ENCODE measurements at regions not wholly inside any gene's neighbourhood (a gene's known extent, or its start where the extent isn't known, plus 50 kb on each side); places are given as distances from the start of the nearest gene placed in this dataset.
"Not testable (repeated sequence)": the region's sequence is repeated elsewhere in the genome, so short reads cannot be mapped to it uniquely, and the experiment has no call there.

- DNase-seq (ENCODE audit: low read depth in 2 of 3, low spot score in 2 of 3) = no peak
Measured at GRCh38 chr12:30578426-30578825, 117.2 kb downstream of the IPO8 start.

GRCh38 chr12:30573145-30573544 lies 122.5 kb downstream of the IPO8 start:
- DNase-seq (ENCODE audit: low read depth in 2 of 3, low spot score in 2 of 3) = no peak

DNA sequence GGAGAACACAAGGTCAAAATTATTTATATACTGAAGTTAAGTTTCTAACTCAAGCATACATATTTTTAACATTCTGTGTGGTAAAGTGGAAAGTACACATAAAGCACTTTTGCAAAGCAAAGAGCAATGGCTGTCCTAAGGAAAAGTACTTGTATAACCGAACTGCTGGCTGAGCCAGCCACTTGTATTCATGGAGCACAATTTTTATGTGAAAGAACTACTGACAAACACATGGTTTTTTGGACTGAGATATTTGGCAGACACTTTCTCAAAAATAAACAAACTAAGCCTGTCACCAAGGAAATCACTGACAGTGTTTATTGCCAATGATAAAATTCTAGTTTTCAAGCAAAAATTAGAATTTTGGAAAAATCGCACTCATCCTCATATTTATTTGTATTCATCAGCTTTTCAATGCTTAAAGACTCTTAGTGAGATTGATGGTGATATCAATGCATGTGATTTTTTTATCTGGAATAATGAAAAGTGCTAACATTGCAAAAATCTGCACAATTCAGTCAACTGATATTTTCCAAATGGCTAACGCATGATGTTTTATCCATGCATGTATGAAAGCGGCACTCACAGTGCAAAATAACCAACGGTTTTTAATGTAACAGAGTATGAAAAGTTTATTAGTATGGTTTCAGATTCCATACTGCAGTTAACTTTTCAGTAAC lies 125.3 kb downstream of the IPO8 start:
- DNase-seq (ENCODE audit: low read depth in 2 of 3, low spot score in 2 of 3) = no peak

- no peak for DNase-seq (ENCODE audit: low read depth in 2 of 3, low spot score in 2 of 3)
Measured at GRCh38 chr12:30569426-30569825, 126.2 kb downstream of the IPO8 start.

- no peak for DNase-seq (ENCODE audit: low read depth in 2 of 3, low spot score in 2 of 3)
Measured at GRCh38 chr12:30568453-30568852, 127.2 kb downstream of the IPO8 start.

DNA sequence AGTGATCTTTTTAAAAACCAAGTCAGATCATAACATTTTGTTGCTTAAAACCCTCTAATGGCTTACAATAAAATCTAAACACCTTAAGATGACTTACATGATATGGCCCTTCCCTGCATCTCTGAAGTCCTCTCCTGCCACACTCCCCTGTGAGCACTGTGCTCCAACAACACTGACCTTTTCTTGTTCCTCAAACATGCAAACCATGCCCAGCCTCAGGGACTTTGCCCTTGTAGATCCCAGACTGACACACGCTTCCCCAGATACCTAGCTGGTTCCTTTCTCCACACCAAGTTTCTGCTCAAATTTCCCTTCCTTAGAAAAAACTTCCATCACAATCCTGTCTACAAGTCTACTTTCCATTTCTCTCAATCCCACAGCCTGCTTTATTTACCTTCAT lies 128.6 kb downstream of the IPO8 start:
- no peak for DNase-seq (ENCODE audit: low read depth in 2 of 3, low spot score in 2 of 3)

DNA sequence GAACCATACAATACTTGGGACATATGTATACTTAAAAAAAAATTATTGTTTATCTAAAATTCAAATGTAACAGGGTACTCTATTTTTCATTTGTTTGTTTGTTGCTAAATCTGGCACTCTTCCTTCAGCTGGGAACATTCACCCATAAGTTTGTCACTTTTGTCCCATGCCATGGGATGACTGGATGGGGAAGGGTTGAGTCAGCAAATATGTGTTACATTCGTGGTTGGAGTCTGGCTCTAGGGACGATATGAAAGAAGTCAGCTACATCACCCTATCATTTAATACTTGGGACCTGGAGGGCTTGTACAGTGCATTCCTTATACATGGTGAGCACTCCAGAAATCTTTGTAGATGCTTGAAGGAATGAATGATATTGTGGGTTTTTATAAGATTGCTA lies 131.3 kb downstream of the IPO8 start:
- DNase-seq (ENCODE audit: low read depth in 2 of 3, low spot score in 2 of 3) = no peak

- no peak for DNase-seq (ENCODE audit: low read depth in 2 of 3, low spot score in 2 of 3)
Measured at GRCh38 chr12:30548203-30548602, 147.5 kb downstream of the IPO8 start.

GRCh38 chr12:30546121-30546520 lies 149.5 kb downstream of the IPO8 start:
- DNase-seq (ENCODE audit: low read depth in 2 of 3, low spot score in 2 of 3) = no peak

- not testable (repeated sequence) for DNase-seq (ENCODE audit: low read depth in 2 of 3, low spot score in 2 of 3)
Measured at GRCh38 chr12:30544704-30545103, 151.0 kb downstream of the IPO8 start.

DNA sequence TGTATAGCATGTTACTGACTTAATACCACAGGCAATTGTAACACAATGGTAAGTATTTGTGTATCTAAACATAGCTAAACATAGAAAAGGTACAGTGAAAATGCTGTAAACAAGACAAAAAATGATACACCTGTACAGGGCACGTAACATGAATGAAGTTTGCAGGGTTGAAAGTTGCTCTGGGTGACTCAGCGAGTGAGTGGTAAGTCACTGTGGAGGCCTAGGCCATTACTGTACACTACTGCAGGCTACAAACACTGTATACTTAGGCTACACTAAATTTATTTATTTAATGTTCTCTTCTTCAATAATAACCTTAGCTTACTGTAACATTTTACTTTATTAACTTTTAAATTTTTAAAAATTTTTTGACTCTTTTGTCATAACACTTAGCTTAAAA lies 158.4 kb downstream of the IPO8 start:
- no peak for DNase-seq (ENCODE audit: low read depth in 2 of 3, low spot score in 2 of 3)

- DNase-seq (ENCODE audit: low read depth in 2 of 3, low spot score in 2 of 3) = no peak
Measured at GRCh38 chr12:30533558-30534265, 162.0 kb downstream of the IPO8 start.

GRCh38 chr12:30531731-30532678 lies 163.7 kb downstream of the IPO8 start:
- DNase-seq (ENCODE audit: low read depth in 2 of 3, low spot score in 2 of 3) = no peak

DNA sequence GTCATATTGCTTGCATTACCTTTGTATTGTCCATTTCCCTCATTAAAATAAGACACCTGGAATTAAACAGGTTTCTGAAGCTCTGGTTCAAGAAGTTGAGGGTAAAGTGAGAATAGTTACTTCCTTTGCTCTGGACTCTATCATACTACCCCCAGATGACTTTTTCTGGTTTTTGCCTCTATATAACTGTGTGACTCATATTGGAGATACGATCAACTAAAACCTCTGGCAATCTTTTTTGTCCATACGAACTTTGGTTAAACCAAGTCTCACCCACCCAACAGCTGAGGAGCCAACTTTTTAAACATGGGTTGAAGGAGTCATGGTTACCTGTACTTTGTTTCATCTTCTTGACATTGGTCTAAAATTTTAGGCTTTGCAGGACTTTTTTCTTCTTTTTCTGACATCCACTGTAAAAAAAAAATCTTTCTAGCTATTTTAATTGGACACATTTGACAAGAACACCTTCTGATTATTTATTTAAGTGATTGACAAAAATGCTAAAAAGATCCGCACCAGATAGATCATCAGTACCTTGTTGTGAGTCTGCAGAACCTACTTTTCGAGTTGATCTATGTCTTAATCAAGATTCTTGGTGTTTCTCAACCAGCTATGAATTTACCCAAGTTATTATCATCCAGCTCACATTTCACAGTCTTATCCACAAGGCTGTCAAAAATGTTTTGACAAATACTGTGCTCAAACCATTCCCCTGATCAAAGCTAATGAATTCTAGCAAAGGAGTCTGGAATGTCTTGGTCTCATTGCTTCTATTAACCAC lies 166.0 kb downstream of the IPO8 start:
- no peak for DNase-seq (ENCODE audit: low read depth in 2 of 3, low spot score in 2 of 3)

GRCh38 chr12:30525171-30525570 lies 170.5 kb downstream of the IPO8 start:
- DNase-seq (ENCODE audit: low read depth in 2 of 3, low spot score in 2 of 3) = no peak

GRCh38 chr12:30520285-30520684 lies 175.4 kb downstream of the IPO8 start:
- not testable (repeated sequence) for DNase-seq (ENCODE audit: low read depth in 2 of 3, low spot score in 2 of 3)

GRCh38 chr12:30519535-30519934 lies 176.1 kb downstream of the IPO8 start:
- DNase-seq (ENCODE audit: low read depth in 2 of 3, low spot score in 2 of 3) = no peak

- DNase-seq (ENCODE audit: low read depth in 2 of 3, low spot score in 2 of 3) = no peak
Measured at GRCh38 chr12:30517320-30517719, 178.3 kb downstream of the IPO8 start.

GRCh38 chr12:30515351-30515750 lies 180.3 kb downstream of the IPO8 start:
- DNase-seq (ENCODE audit: low read depth in 2 of 3, low spot score in 2 of 3) = no peak

DNA sequence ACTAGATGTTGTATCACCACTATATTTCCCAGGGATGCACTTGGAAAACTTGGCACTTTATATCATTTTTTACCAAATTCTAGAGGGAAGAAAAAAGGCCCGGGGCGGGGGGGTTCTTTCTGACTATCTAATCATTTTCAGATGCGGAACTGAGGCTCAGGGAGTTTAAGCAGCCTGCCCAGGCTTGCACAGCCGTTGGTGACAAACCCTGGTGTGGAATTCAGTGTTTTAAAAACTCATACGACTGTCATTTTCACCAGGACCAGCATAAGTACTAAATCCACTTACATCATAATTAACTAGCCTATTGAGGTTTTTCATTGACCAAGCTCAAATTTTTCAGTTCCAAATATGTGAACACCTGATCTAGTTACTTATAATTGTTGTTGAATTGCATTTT lies 181.0 kb downstream of the IPO8 start:
- DNase-seq (ENCODE audit: low read depth in 2 of 3, low spot score in 2 of 3) = no peak
